ENCODE measurements at regions not wholly inside any gene's neighbourhood (a gene's known extent, or its start where the extent isn't known, plus 50 kb on each side); places are given as distances from the start of the nearest gene placed in this dataset.

DNA sequence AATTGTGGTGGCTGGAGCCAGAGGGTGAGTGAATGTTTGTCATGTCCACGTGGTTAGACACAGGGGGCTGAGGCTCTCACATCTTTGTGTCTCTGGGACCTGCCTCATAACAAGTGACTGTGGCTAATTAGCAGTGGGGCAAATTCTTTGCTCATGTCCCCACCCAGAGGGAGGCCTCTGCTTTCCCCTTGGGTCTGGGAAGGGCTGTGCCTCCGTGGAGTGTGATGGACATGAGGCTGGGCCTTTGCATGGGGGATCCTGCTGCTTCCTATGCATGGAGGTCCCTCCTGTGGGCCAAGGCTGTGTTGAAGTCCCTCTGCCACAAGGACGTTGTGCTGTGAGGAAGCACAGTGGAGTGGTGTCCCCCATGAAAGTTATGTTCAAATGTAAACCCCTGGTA is 327.4 kb upstream of the SHH start:
- no peak overlapping the region for H3K27ac ChIP-seq
- no peaks in the 10 kb centered on the region for H3K4me1 ChIP-seq (replicated peaks)
- H3K9me3 ChIP-seq = no peaks in the 10 kb centered on the region
- no peaks in the 10 kb centered on the region for H3K36me3 ChIP-seq
- DNase-seq (ENCODE audit: low spot score) = no peak
- intact Hi-C loops (cut with DNase I) = no loop called here
- 81% methylated on average over 3 of the region's 3 CpGs for WGBS
- TF ChIP-seq POLR2AphosphoS5 (IDR thresholded peaks at IDR 0.05) (no peak), POLR2A (IDR thresholded peaks at IDR 0.05) (no peak)
- TF ChIP-seq, protein P1, sequence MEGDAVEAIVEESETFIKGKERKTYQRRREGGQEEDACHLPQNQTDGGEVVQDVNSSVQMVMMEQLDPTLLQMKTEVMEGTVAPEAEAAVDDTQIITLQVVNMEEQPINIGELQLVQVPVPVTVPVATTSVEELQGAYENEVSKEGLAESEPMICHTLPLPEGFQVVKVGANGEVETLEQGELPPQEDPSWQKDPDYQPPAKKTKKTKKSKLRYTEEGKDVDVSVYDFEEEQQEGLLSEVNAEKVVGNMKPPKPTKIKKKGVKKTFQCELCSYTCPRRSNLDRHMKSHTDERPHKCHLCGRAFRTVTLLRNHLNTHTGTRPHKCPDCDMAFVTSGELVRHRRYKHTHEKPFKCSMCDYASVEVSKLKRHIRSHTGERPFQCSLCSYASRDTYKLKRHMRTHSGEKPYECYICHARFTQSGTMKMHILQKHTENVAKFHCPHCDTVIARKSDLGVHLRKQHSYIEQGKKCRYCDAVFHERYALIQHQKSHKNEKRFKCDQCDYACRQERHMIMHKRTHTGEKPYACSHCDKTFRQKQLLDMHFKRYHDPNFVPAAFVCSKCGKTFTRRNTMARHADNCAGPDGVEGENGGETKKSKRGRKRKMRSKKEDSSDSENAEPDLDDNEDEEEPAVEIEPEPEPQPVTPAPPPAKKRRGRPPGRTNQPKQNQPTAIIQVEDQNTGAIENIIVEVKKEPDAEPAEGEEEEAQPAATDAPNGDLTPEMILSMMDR (IDR thresholded peaks at IDR 0.05) = no peak
- no peaks in the 10 kb centered on the region for H3K27me3 ChIP-seq (replicated peaks; ENCODE audit: insufficient read depth)
- H3K4me3 ChIP-seq = no peak overlapping the region

GRCh38 chr7:156139112-156139511 is 326.8 kb upstream of the SHH start:
- TF ChIP-seq, protein P1 (IDR thresholded peaks at IDR 0.05) = no peak
- no peak for TF ChIP-seq POLR2AphosphoS5 (IDR thresholded peaks at IDR 0.05)
- TF ChIP-seq POLR2A (IDR thresholded peaks at IDR 0.05) = no peak
- WGBS = 94% methylated on average over 7 of the region's 7 CpGs
- intact Hi-C loops (cut with DNase I) = no loop called here
- Histone ChIP-seq H3K4me1 (replicated peaks) (no peaks in the 10 kb centered on the region), H3K36me3 (no peaks in the 10 kb centered on the region), H3K27me3 (replicated peaks; ENCODE audit: insufficient read depth) (no peaks in the 10 kb centered on the region), H3K4me3 (no peak overlapping the region), H3K9me3 (no peaks in the 10 kb centered on the region), H3K27ac (no peak overlapping the region)
- DNase-seq (ENCODE audit: low spot score) = no peak

DNA sequence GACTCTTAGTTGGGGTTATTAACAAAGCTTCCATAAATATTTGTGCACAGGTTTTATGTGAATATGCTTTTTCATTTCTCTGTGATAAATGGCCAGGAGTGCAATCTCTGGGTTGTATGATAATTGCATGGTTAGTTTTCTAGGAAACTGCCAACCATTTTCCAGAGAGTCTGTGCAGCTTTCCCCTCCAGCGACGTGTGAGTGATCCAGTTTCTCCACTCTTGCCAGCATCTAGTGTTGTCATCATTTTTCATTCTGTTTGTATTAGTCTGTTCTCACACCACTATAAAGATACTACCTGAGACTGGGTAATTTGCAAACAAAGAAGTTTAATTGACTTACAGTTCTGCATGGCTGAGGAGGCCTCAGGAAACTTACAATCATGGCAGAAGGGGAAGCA is 319.6 kb upstream of the SHH start:
- Histone ChIP-seq H3K9me3 (no peaks in the 10 kb centered on the region), H3K27ac (no peak overlapping the region), H3K4me1 (replicated peaks) (no peaks in the 10 kb centered on the region), H3K36me3 (no peaks in the 10 kb centered on the region), H3K4me3 (no peak overlapping the region), H3K27me3 (replicated peaks; ENCODE audit: insufficient read depth) (no peaks in the 10 kb centered on the region)
- intact Hi-C loops (cut with DNase I) = no loop called here
- WGBS = 52% methylated on average over 2 of the region's 2 CpGs
- TF ChIP-seq, protein P1 (IDR thresholded peaks at IDR 0.05) = no peak
- TF ChIP-seq POLR2AphosphoS5 (IDR thresholded peaks at IDR 0.05) = no peak
- TF ChIP-seq POLR2A (IDR thresholded peaks at IDR 0.05) = no peak
- no peak for DNase-seq (ENCODE audit: low spot score)

GRCh38 chr7:156129522-156129921 is 317.3 kb upstream of the SHH start:
- no peak for TF ChIP-seq POLR2A (IDR thresholded peaks at IDR 0.05)
- TF ChIP-seq, protein P1 (IDR thresholded peaks at IDR 0.05) = no peak
- TF ChIP-seq POLR2AphosphoS5 (IDR thresholded peaks at IDR 0.05) = no peak
- H3K9me3 ChIP-seq = no peaks in the 10 kb centered on the region
- no peaks in the 10 kb centered on the region for H3K27me3 ChIP-seq (replicated peaks; ENCODE audit: insufficient read depth)
- no peak for DNase-seq (ENCODE audit: low spot score)
- H3K4me1 ChIP-seq (replicated peaks) = no peaks in the 10 kb centered on the region
- 92% methylated on average over 12 of the region's 12 CpGs for WGBS
- no peaks in the 10 kb centered on the region for H3K36me3 ChIP-seq
- intact Hi-C loops (cut with DNase I) = no loop called here
- no peak overlapping the region for H3K27ac ChIP-seq
- no peak overlapping the region for H3K4me3 ChIP-seq

GRCh38 chr7:156128496-156128895 is 316.2 kb upstream of the SHH start:
- Histone ChIP-seq H3K36me3 (no peaks in the 10 kb centered on the region), H3K4me3 (no peak overlapping the region), H3K27ac (no peak overlapping the region), H3K4me1 (replicated peaks) (no peaks in the 10 kb centered on the region), H3K27me3 (replicated peaks; ENCODE audit: insufficient read depth) (no peaks in the 10 kb centered on the region), H3K9me3 (no peaks in the 10 kb centered on the region)
- DNase-seq (ENCODE audit: low spot score) = no peak
- 94% methylated on average over 10 of the region's 10 CpGs for WGBS
- no peak for TF ChIP-seq POLR2A (IDR thresholded peaks at IDR 0.05)
- TF ChIP-seq, protein P1 (IDR thresholded peaks at IDR 0.05) = no peak
- no peak for TF ChIP-seq POLR2AphosphoS5 (IDR thresholded peaks at IDR 0.05)
- intact Hi-C loops (cut with DNase I) = no loop called here
